ENCODE measurements at regions not wholly inside any gene's neighbourhood (a gene's known extent, or its start where the extent isn't known, plus 50 kb on each side); places are given as distances from the start of the nearest gene placed in this dataset.

- no peaks in the 10 kb centered on the region for H3K4me1 ChIP-seq (ENCODE audit: control insufficient read depth in 2 of 2, insufficient read depth in 2 of 2, low read length in 2 of 2)
- no peaks in the 10 kb centered on the region for H3K79me2 ChIP-seq (ENCODE audit: control insufficient read depth, insufficient read depth, low read length)
- DNase-seq: no peak
- H2AFZ ChIP-seq (ENCODE audit: insufficient read depth, low read depth, low read length, poor library complexity, severe bottlenecking): no peak overlapping the region
- 86% methylated on average over 1 of the region's 2 CpGs for WGBS (ENCODE audit: insufficient coverage)
- H3K27ac ChIP-seq (ENCODE audit: low read length in 2 of 2): no peak overlapping the region
- ChIA-PET CTCF (no interaction called here), POLR2A (no interaction called here)
- TF ChIP-seq CTCF (IDR thresholded peaks at IDR 0.05) (no peak), EZH2 (IDR thresholded peaks at IDR 0.05; ENCODE audit: borderline replicate concordance, insufficient read depth, low read depth, low read length, poor library complexity, severe bottlenecking) (no peak)
- Mint-ChIP-seq H3K4me1 (no peaks in the 10 kb centered on the region), H3K27ac (no peak overlapping the region), H3K9me3 (ENCODE audit: insufficient read depth) (no peaks in the 10 kb centered on the region), H3K27me3 (peaks cover 28% of the 10 kb centered on the region), H3K4me3 (no peak overlapping the region)
- no peak overlapping the region for H3K4me2 ChIP-seq (replicated peaks; ENCODE audit: low read depth, low read length, poor library complexity, severe bottlenecking)
- H3K9ac ChIP-seq (ENCODE audit: low read length): no peak overlapping the region
- H4K20me1 ChIP-seq (ENCODE audit: control insufficient read depth, insufficient read depth, low read length, poor library complexity, severe bottlenecking): no peaks in the 10 kb centered on the region
- H3K27me3 ChIP-seq (replicated peaks in 1 of 4; ENCODE audit: control extremely low read depth in 1 of 4, control insufficient read depth in 3 of 4, insufficient read depth in 4 of 4, low read length in 3 of 4): peaks cover 0 to 5% (median 1%) of the 10 kb centered on the region in 4 experiments
- no peak for ATAC-seq (ENCODE audit: low read depth)
- no peak overlapping the region for H3K4me3 ChIP-seq (ENCODE audit: control extremely low read depth in 1 of 5, extremely low read depth in 1 of 5, insufficient read depth in 1 of 5, low read depth in 2 of 5, low read length in 4 of 5)
- H3K36me3 ChIP-seq (replicated peaks in 1 of 2; ENCODE audit: control extremely low read depth in 1 of 2, control insufficient read depth in 1 of 2, extremely low read depth in 1 of 2, insufficient read depth in 2 of 2, low read length in 1 of 2): no peaks in the 10 kb centered on the region
- intact Hi-C loops (cut with micrococcal nuclease): no loop called here
- no peaks in the 10 kb centered on the region for H3K9me3 ChIP-seq (ENCODE audit: control extremely low read depth in 1 of 3, control insufficient read depth in 2 of 3, insufficient read depth in 1 of 3, low read length in 2 of 3)
These were observed 139.6 kb upstream of the E2F8 start for GRCh38 chr11:19380375-19380774.

- DNase-seq: no peak
- ATAC-seq (ENCODE audit: low read depth): no peak
- Histone ChIP-seq H4K20me1 (ENCODE audit: control insufficient read depth, insufficient read depth, low read length, poor library complexity, severe bottlenecking) (no peaks in the 10 kb centered on the region), H2AFZ (ENCODE audit: insufficient read depth, low read depth, low read length, poor library complexity, severe bottlenecking) (no peak overlapping the region), H3K4me3 (ENCODE audit: control extremely low read depth in 1 of 5, extremely low read depth in 1 of 5, insufficient read depth in 1 of 5, low read depth in 2 of 5, low read length in 4 of 5) (no peak overlapping the region), H3K27me3 (replicated peaks in 1 of 4; ENCODE audit: control extremely low read depth in 1 of 4, control insufficient read depth in 3 of 4, insufficient read depth in 4 of 4, low read length in 3 of 4) (peaks cover 0 to 5% (median 3%) of the 10 kb centered on the region in 4 experiments), H3K9me3 (ENCODE audit: control extremely low read depth in 1 of 3, control insufficient read depth in 2 of 3, insufficient read depth in 1 of 3, low read length in 2 of 3) (no peaks in the 10 kb centered on the region), H3K9ac (ENCODE audit: low read length) (no peak overlapping the region), H3K4me1 (ENCODE audit: control insufficient read depth in 2 of 2, insufficient read depth in 2 of 2, low read length in 2 of 2) (no peaks in the 10 kb centered on the region), H3K4me2 (replicated peaks; ENCODE audit: low read depth, low read length, poor library complexity, severe bottlenecking) (no peak overlapping the region), H3K27ac (ENCODE audit: low read length in 2 of 2) (no peak overlapping the region), H3K79me2 (ENCODE audit: control insufficient read depth, insufficient read depth, low read length) (no peaks in the 10 kb centered on the region), H3K36me3 (replicated peaks in 1 of 2; ENCODE audit: control extremely low read depth in 1 of 2, control insufficient read depth in 1 of 2, extremely low read depth in 1 of 2, insufficient read depth in 2 of 2, low read length in 1 of 2) (no peaks in the 10 kb centered on the region)
- peaks cover 35% of the 10 kb centered on the region for H3K27me3 Mint-ChIP-seq
- CTCF ChIA-PET: no interaction called here
- POLR2A ChIA-PET: no interaction called here
- WGBS (ENCODE audit: insufficient coverage): 81% methylated on average over 6 of the region's 7 CpGs
- H3K9me3 Mint-ChIP-seq (ENCODE audit: insufficient read depth): no peaks in the 10 kb centered on the region
- H3K4me1 Mint-ChIP-seq: no peaks in the 10 kb centered on the region
- no peak for TF ChIP-seq EZH2 (IDR thresholded peaks at IDR 0.05; ENCODE audit: borderline replicate concordance, insufficient read depth, low read depth, low read length, poor library complexity, severe bottlenecking)
- TF ChIP-seq CTCF (IDR thresholded peaks at IDR 0.05): no peak
- no peak overlapping the region for H3K27ac Mint-ChIP-seq
- intact Hi-C loops (cut with micrococcal nuclease): no loop called here
- no peak overlapping the region for H3K4me3 Mint-ChIP-seq
These were observed 138.7 kb upstream of the E2F8 start for GRCh38 chr11:19379465-19379864.

Measured in B cell (primary cell).